HG03342 (cell line): ENCODE measurements at regions not wholly inside any gene's neighbourhood (a gene's known extent, or its start where the extent isn't known, plus 50 kb on each side); places are given as distances from the start of the nearest gene placed in this dataset.
"Not testable (repeated sequence)": the region's sequence is repeated elsewhere in the genome, so short reads cannot be mapped to it uniquely, and the experiment has no call there.

Experiments used
- ATAC-seq: cut with Tn5 transposase; IDR thresholded peaks from one replicate; pipeline ENCODE4 v1.9.1; 2021; ENCODE audit warnings: mild to moderate bottlenecking, moderate library complexity; ENCODE audit not compliant: unreplicated experiment

DNA sequence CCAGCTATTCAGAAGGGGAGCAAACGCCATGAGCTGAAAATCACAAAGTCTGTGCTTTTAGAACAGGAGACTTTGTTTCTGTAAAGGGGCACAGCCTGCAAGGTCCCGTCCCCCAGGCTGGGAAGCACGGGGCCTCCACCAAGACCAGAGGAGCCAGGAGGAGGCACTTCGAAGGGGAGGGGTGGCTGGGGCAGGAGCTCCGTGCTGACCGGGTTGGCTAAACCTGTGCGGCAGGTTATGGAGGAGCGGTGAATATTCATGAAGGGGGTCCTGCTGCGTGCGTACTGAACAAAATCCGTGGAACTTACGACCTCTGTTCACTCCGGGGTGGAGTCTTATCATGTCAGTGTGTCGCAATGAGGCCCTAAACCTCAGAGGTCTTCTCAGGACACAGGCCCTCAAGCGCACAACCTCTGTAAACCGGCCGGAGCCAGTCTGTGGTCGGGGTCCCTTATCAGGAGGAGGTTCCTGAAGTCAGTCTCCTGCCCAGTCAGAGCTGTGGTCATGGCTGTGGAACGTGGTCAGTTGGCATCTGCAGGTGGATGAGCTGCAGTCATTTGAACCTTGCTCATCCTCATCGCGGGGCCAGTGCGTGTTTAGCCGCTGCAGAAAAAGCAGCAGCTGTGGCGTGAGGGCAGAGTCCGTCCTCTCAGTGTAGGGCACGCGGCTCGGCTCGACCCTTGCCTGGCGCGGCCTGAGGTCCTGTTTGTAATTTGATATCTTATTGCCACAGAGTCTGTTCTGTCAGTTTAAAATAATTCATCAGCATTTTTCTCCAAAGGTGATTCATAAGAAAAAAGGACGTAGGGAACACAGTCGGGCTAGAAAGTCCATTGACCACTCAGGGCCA, 5507.7 kb upstream of the TPTE start:
- ATAC-seq = not testable (repeated sequence)

- ATAC-seq = not testable (repeated sequence)
These were observed 5506.2 kb upstream of the TPTE start for GRCh38 chr21:5015187-5015586.

DNA sequence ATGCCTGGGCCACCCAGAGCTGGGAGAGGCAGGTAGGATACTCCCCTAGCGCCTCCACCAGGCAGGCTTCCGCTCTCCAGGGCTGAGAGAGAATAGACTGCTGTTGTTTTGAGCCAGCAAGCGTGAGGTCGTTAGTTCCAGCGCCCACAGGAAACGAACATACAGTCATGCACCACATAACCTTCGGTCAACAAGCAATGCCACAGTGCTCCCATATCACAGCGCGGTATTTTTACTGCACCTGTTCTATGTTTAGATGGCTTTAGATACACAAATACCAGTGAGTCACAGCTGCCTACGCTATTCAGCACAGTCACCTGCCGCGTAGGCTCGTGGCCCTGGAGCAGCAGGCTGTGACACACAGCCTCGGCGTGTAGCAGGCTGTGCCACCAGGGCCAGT, 5502.3 kb upstream of the TPTE start:
- ATAC-seq = peak; percentile 54

DNA sequence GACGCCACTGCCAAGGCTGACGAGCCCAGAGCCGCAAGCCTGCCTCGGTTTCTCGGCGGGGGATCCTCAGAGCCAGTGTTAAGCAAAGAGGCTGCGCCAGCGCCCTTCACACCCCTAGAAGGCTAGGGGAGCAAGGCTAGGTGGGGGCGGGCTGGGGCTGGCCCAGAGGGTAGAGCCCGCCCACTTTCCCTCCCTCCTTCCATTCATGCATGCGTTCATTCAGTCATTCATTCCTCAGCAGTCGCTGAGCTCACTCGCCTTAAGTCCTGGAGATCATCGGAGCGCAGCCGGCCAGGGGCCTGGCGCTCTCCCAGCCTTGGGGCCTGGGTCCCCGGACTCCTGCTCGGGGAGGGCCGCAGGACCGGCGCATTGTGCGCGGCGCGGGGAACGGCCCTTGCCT, 5499.6 kb upstream of the TPTE start:
- peak; percentile 36 for ATAC-seq

DNA sequence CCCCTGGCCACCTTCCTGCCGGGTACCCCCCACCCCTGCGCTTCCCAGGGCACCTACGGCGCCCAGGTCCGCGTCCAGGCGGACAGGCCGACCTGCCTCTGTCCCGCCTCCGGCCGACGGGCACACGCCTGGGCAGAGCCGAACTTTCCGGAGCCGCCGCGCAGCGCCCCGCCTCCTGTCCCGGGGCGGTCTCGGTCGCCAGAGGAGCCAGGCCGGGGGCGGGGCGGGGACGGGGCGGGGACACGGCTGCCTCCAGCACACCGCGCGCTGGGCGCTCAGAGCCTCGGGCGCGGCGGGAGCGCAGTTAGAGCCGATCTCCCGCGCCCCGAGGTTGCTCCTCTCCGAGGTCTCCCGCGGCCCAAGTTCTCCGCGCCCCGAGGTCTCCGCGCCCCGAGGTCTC, 5499.1 kb upstream of the TPTE start:
- ATAC-seq = peak; percentile 40

DNA sequence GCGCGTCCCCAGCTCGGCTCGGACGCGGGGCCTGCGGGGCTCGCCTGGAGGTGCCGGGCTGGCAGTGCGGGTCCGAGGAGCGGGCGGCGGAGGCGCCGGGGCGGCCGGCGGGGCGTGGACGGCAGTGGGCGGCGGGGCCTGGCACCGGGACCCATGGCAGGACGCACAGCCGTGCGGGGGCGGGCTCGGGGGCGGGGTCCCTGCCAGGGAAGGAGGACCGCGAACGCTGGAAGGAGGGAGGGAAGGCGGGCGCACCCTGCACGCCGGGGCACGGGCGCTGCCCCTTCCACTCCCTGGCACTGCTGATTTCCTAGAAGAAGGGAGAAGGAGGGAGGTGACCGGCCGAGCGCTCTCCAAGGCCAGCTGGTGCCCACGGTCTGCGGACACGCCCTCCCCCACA, 5498.6 kb upstream of the TPTE start:
- not testable (repeated sequence) for ATAC-seq

GRCh38 chr21:5035147-5035546, 5486.2 kb upstream of the TPTE start:
- ATAC-seq = not testable (repeated sequence)

- not testable (repeated sequence) for ATAC-seq
These were observed 5485.8 kb upstream of the TPTE start for GRCh38 chr21:5035587-5035986.

DNA sequence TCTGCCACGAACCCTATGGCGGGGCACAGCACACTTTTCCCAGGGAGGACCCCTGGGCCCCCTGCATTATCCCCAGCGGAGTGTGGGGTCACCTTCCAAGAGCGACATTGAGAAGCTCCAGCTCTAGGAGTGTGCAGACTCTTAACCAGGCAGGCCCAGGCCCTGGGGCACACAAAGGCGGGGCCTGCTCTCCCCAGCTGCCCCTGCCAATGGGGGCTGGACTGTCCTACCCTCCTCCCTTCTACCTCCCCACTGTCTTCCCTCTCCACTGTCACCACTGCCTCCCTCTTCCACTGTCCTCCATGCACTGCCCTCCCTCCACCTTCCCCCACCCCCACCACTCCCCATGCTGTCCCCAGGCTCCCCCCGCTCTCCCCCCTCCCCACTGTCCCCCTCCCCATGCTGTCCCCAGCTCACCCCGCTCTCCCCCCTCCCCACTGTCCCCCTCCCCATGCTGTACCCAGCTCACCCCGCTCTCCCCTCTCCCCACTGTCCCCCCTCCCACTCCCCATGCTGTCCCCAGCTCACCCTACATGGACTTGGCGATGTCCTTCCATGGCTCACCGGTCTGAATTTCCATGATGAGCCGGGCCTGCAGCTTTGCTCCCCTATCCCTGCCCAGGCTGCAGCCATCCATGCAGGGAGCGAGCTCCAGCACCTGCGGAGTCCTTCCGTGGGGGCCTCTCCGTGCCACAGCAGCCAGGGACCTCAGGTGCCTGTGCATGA, 5483.6 kb upstream of the TPTE start:
- not testable (repeated sequence) for ATAC-seq

DNA sequence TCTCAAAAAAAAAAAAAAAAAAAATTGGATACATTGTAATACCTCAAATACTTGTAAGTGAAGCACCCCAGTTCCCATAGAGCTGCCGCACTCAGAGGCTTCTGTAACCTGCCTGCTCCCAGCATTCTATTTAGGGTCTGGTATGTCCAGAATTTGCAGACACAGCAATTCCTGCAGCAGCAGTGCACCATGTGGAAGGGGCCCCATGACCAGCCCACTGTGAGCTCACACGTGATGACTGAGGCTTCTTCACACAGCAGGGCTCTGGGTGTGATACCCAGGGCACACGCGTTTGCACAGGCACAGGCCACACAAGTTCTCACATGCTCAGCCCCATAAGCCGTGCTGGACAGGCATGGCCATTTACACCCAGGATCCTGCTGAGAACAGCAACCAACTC, 5481.5 kb upstream of the TPTE start:
- not testable (repeated sequence) for ATAC-seq

DNA sequence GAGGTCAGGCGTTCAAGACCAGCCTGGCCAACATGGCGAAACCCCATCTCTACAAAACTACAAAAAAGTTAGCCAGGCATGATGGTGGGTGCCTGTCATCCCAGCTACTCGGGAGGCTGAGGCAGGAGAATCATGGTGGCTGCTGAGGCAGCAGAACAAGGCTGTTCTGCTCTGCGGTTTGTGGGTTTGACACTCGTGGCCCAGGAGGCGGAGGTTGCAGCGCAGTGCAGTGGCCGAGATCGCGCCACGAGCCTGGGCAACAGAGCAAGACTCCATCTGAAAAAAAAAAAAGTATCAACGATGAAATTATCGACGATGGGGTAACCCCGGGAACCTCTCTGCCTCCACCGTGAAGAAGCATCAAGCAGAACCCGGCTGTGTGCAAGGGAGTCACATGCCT, 5478.8 kb upstream of the TPTE start:
- ATAC-seq = not testable (repeated sequence)

DNA sequence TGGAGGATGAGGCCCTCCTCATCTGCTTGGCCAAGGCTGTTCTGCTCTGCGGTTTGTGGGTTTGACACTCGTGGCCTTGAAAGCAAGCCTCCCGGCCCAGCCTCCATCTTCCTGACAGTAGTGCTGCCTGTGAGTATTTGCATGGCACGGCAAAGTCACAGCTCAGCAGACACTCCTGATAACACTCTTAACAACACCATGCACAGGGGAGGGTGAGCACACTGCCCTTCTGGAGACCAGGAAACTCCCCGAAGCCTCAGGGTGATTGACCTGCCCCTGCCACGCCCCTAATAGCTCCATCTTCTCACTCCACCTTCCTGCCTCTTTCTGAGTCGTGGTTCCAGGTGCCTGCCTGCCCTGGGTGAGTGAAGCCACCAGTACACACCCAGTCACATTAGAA, 5476.6 kb upstream of the TPTE start:
- ATAC-seq = not testable (repeated sequence)

GRCh38 chr21:5051303-5052018, 5469.9 kb upstream of the TPTE start:
- ATAC-seq = not testable (repeated sequence)

DNA sequence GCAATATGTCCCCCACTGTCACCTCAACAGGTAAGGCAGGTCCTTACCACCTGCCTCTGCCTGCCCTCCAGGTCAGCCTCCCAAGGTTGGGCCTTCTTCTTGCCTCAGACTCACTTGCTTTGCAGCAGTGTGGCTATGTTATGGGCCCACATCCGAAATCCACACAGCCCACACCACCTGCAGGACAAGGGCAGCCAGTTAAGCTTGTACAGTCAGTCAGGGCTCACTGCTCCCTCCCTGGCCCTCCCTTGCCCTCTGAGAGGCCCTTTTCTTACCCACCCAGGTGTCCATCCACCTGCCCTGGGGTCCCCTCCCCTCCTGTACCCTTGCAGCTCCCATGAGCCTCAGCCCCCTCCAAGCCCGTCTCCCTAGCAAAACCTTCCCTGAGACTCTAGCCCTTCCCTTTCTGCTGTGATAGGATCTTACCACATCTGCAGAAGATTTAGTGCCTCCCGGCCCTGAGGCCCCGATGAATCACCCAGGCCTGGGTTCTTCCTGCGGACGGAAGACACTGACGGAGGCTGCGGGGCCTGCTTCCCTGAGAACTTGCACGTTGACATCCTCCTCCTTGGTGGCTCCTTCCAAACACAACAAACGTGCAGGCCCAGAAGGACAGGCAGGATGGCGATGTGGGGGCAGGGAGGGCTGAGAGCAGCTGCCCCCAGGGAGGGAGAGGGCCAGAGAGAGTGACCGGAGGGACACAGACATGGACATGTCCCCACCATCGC, 5466.2 kb upstream of the TPTE start:
- ATAC-seq = not testable (repeated sequence)

GRCh38 chr21:5055996-5056962, 5465.1 kb upstream of the TPTE start:
- ATAC-seq = not testable (repeated sequence)

DNA sequence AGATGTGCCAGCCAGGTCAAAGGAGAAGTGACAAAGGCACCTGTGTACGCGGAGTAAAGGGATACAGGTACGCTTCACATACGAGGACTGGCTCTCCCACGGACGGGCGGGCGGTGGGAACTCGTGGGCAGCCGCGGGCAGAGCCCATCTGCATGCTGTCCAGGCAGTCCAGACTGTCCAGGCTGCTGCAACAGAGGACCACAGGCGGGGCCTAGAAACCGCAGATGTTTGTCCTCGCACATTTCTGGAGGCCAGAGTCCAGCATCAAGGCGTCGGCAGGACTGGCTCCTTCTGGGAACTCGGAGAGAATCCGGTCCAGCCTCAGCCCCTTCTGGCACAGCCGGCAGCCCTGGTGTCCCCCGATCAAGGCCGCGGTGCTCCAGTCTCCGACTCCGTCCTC, 5464.3 kb upstream of the TPTE start:
- ATAC-seq = not testable (repeated sequence)

DNA sequence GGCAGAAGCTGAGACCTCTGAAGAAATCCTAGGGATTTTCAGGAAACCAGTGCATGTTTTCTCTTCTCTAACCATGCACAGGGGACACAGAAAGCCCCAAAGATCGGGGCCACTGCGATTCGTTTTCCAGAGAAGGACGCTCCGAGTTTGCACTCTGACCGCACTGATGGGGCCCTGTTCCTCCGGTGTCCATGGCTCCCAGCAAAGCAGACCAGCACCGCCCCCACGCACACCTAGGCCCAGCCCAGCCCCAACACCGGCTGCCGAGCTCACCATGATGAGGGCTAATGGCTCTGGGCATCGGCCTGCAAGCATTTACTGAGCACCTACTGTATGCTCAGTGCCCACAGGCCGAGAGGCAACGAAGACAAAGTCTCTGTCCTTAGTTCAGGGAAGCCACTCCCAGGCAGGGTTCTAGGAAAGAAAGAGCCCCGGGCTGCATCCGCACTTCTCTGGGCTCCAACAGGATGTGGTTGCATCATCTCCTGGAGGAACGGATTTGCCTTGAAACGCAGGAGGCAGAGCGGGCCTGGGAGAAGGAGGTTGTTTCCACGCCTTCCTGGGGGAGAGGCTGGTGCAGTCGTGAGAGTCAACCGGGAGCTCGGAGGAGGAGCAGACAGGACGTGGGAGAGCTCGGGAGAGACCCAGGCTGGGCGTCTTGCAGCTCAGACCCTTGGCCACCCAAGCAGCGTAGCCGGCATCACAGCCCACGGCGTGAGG, 5460.9 kb upstream of the TPTE start:
- ATAC-seq = not testable (repeated sequence)

- ATAC-seq = not testable (repeated sequence)
These were observed 5456.7 kb upstream of the TPTE start for GRCh38 chr21:5064581-5065142.
